NCI-H82 treated with DMSO at 0.1 percent for 48 hours (cell line): ENCODE measurements at regions not wholly inside any gene's neighbourhood (a gene's known extent, or its start where the extent isn't known, plus 50 kb on each side); places are given as distances from the start of the nearest gene placed in this dataset.
"Not testable (repeated sequence)": the region's sequence is repeated elsewhere in the genome, so short reads cannot be mapped to it uniquely, and the experiment has no call there.

ENCODE experiments used
- DNase-seq: peaks from one replicate; lab custom pipeline; 2025; ENCODE audit not compliant: unreplicated experiment; lab: John Stamatoyannopoulos, UW

- DNase-seq: no peak
Observed at GRCh38 chr3:144437989-144438388, 466.4 kb downstream of the DIPK2A start.

GRCh38 chr3:144444061-144444460, 472.4 kb downstream of the DIPK2A start:
- DNase-seq: no peak

- DNase-seq: no peak
Observed at GRCh38 chr3:144444546-144444945, 472.9 kb downstream of the DIPK2A start.

- DNase-seq: no peak
Observed at GRCh38 chr3:144455841-144456440, 484.3 kb downstream of the DIPK2A start.

GRCh38 chr3:144457758-144458157, 486.1 kb downstream of the DIPK2A start:
- no peak for DNase-seq

GRCh38 chr3:144458283-144458682, 486.7 kb downstream of the DIPK2A start:
- no peak for DNase-seq

GRCh38 chr3:144462337-144462736, 490.7 kb downstream of the DIPK2A start:
- DNase-seq: no peak

- DNase-seq: no peak
Observed at GRCh38 chr3:144463911-144464310, 492.3 kb downstream of the DIPK2A start.

GRCh38 chr3:144466114-144466513, 494.5 kb downstream of the DIPK2A start:
- no peak for DNase-seq

- DNase-seq: no peak
Observed at GRCh38 chr3:144466540-144466939, 494.9 kb downstream of the DIPK2A start.

GRCh38 chr3:144470666-144471065, 499.0 kb downstream of the DIPK2A start:
- DNase-seq: no peak

- no peak for DNase-seq
Observed at GRCh38 chr3:144477593-144477992, 506.0 kb downstream of the DIPK2A start.

GRCh38 chr3:144480416-144480919, 508.8 kb downstream of the DIPK2A start:
- no peak for DNase-seq

GRCh38 chr3:144482876-144483275, 511.3 kb downstream of the DIPK2A start:
- DNase-seq: no peak

- no peak for DNase-seq
Observed at GRCh38 chr3:144487011-144487410, 515.4 kb downstream of the DIPK2A start.

- DNase-seq: no peak
Observed at GRCh38 chr3:144488927-144489326, 517.3 kb downstream of the DIPK2A start.

- DNase-seq: no peak
Observed at GRCh38 chr3:144491333-144491732, 519.7 kb downstream of the DIPK2A start.

- not testable (repeated sequence) for DNase-seq
Observed at GRCh38 chr3:144494651-144495050, 523.0 kb downstream of the DIPK2A start.

GRCh38 chr3:144496141-144496835, 524.7 kb downstream of the DIPK2A start:
- DNase-seq: no peak

- DNase-seq: no peak
Observed at GRCh38 chr3:144497452-144497851, 525.8 kb downstream of the DIPK2A start.

- no peak for DNase-seq
Observed at GRCh38 chr3:144499001-144499930, 527.6 kb downstream of the DIPK2A start.

GRCh38 chr3:144501467-144501866, 529.8 kb downstream of the DIPK2A start:
- no peak for DNase-seq
